ENCODE measurements at regions not wholly inside any gene's neighbourhood (a gene's known extent, or its start where the extent isn't known, plus 50 kb on each side); places are given as distances from the start of the nearest gene placed in this dataset.

- TF ChIP-seq CTCF (conservative IDR thresholded peaks at IDR 0.05), result no peak
- TF ChIP-seq ZFX (IDR thresholded peaks at IDR 0.05), result no peak
These were observed 53.6 kb upstream of the CASZ1 start for GRCh38 chr1:10850026-10850425.

Data from C4-2B (cell line).